HG03280 (cell line): ENCODE measurements at regions not wholly inside any gene's neighbourhood (a gene's known extent, or its start where the extent isn't known, plus 50 kb on each side); places are given as distances from the start of the nearest gene placed in this dataset.

Experiments used
- ATAC-seq: cut with Tn5 transposase; IDR thresholded peaks from one replicate; pipeline ENCODE4 v1.9.1; 2021; ENCODE audit warnings: mild to moderate bottlenecking, moderate library complexity; ENCODE audit not compliant: unreplicated experiment

DNA sequence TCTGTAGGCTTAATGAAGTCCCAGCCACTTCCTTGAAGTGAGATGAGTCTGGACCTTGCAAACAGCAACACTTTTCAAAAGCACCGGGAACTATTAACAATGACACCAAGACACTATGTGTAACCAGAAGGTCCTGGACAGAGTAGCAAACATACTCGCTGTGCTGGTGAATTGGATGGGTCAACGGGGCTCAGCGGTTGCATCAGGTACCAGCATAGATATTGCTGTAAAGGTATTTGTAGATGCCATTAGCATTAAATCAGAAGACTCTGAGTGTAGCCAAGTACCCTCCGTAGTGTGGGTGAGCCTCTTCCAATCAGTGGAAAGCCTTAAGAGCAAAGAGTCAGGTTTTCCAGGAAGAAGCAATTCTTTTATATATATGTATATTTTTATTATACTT is 140.5 kb downstream of the IRX2 start:
- ATAC-seq, result no peak

DNA sequence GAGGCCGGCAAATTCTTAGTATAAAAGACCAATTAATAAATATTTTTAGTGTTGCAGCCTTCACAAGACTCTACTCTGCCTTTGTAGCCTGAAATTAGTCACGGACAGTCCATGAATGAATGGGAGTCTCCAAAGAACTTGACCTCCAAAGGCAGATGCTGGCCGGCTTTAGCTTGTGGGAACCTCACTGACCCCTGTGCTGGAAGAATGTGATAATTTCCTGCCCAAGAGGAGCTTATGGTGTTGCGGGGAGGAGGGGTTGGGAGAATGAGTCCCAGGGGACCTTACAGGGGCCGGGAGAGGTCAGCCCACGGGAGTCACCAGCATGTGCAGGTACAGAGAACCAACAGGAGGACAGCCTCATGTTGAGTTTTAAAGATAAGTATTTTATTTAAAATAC is 143.1 kb downstream of the IRX2 start:
- ATAC-seq, result no peak

DNA sequence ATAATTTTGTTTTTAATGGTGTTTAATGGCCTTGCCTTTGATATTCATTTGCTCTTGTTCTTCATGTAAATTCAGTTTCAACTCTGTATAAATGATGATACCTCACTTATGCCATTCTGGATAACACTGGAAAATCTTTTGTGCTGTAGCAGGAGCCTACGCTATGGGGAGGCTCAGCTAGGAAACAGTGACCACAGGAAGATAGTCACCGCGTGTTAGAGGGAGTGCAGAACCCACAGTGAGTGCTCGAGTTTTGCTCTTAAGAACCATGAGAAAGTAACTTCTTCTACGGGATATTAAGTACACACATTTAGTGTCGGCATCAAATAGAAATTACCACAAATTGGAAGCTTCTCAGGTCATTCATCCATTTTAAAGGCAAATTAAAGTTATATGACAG is 143.9 kb downstream of the IRX2 start:
- ATAC-seq, result no peak

DNA sequence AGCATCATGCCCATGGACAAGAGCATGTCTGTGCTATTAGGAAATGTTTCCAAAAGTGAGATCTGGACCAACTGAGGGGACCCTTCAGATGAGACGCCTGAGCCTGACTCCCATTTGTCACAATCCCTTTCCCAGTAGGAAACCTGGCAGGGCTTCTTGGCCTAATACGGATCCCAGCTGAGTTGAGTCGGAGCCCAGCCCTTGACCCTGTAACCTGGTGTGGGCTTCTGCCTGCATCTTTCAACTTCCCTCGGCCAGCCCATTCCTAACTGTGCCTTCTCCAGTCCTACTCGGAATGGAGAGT is 148.3 kb downstream of the IRX2 start:
- ATAC-seq, result no peak

DNA sequence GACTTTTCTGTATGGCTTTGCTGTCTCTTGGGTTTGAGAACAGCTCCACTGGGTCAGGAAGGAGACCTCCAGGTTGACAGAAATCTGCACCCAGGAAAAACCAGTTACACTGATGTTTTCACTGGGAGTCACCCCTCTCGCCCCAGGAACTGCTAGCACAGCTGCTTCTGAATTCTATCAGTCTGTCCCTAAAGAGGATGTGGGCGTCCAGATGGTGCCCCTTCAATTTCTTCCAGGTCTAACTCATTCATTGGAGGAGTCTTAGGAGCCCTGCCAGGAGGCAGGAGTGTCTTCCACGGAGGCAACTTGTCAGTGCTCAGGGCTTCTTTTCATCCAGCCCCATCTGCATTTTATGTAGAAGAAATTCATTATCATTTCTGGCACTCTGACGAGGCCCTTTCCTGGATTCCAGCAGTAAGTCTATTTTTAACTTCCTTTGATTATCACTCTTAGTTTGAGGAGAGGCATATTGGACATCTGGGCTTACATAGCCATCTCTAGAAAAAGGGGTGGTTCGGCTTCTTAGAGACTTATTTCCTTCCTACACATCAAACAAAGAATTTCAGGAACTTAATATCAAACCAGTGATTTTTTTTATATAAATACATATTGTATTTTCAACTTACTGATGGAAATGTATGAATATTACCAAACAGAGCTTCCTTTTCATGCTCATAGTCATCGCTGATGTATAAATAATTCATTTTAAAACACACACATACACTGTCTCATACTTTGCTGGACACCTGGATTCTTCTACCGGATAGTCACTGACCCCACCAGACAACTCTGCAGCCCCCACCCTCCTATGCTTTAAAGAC is 148.8 kb downstream of the IRX2 start:
- ATAC-seq, result no peak

DNA sequence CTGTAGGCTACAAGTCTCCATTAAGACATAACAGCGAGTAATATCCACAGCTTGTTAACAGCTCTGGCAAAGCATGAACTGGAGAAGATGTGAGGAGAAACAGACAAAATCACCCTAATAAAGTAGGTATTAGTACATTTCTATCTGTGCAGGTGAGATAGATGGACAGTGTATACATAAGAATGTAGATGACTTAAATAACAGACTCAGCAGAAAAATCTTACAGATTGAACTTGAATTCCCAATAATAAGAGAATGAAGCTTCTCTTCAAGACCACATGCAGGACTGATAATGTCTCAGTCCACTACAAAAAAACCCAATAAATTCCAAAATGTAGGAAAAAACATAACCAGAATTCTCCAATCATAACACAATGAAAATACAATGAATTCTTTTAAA is 153.0 kb downstream of the IRX2 start:
- ATAC-seq, result no peak

DNA sequence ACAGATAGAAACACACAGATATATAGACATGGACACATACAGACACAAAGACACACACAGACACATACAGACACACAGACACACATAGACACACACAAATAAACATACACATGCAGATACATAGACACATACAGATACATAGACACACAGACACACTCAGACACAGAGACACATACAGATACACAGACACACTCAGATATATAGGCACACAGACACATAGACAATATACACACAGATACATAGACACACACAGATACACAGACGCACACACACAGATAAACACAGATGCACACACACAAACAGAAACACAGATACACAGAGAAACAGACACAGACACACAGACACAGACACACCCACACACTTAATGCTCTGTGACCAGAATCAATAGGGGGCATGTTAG is 156.8 kb downstream of the IRX2 start:
- ATAC-seq, result no peak

DNA sequence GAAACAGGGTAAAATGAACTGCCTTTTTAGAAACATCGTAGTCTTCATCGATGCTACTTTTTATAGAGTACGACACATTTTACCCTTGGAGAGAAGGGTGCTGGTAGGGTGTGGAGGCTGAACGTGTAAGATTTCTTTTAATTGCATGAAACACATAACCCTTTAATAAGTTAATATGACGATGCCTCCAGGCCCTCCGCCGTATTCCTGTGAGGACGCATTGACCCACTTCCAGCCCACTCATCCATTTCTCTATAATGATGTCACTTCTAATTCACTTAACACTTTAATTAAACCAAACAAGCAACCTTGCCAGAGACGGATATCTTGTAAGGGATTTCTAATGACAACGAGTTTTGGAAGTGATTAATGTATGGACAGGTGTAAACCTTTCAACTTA is 158.7 kb downstream of the IRX2 start:
- ATAC-seq, result no peak

DNA sequence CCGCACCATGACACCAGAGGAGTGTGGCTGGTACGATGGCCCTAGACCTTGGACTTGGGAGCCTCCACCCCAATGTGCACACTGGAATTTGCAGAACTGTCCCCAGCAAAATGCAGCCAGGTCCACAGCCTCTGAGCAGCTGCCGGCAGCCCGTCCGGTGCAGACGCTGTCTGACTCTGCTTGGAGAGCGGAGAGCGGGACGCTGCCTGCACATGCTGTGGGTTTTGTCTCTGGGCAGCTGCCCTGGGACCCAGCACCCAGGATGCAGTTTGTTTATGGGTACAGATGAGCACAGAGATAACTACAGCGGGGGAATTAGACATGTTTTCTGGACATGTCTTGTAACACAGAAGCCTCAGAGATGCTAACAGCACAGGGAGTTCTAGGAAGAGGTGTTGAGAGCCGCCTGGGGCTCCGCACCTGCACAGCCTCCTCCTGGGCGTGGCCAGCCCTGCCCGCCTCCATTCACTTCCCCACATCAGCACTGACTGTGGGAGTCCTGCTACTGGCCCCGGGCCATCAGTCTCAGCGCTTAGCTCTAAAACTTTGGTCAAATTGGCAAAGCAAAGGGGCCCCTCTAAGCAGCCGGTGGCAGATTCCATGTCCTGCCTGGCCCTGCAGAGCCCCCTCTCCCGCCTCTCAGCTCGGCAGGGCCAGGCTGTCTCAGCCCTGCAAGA is 159.6 kb downstream of the IRX2 start:
- no peak for ATAC-seq

DNA sequence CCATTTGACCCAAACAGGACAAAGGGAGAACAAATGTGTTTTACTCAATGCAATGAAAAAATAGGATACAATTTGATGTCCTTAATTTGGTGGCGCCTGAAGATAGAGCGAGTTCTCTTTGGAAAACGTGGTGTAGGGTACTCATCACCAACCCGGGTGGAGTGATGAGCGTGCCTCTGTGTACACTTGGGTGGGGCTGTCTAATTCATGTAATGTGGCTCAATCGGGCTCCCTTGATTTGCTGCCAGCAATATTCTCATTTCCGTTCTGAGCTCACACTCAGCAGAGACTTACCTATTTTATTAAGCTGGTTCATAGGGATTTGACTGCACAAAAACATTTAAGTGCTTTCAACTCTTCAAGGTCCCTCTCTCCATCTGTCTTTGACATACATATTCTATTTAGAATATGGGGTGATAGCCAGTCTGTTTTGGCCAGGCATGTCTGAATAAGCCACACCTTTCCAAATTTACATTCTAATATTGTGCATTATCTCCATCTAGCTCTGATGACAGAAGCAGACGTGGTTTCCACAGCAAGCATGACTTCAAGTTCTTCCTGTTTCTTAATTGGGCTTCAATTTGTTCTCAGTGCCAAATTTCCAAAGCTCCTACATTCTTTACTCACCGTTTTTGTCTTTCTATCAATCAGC is 162.5 kb downstream of the IRX2 start:
- no peak for ATAC-seq

DNA sequence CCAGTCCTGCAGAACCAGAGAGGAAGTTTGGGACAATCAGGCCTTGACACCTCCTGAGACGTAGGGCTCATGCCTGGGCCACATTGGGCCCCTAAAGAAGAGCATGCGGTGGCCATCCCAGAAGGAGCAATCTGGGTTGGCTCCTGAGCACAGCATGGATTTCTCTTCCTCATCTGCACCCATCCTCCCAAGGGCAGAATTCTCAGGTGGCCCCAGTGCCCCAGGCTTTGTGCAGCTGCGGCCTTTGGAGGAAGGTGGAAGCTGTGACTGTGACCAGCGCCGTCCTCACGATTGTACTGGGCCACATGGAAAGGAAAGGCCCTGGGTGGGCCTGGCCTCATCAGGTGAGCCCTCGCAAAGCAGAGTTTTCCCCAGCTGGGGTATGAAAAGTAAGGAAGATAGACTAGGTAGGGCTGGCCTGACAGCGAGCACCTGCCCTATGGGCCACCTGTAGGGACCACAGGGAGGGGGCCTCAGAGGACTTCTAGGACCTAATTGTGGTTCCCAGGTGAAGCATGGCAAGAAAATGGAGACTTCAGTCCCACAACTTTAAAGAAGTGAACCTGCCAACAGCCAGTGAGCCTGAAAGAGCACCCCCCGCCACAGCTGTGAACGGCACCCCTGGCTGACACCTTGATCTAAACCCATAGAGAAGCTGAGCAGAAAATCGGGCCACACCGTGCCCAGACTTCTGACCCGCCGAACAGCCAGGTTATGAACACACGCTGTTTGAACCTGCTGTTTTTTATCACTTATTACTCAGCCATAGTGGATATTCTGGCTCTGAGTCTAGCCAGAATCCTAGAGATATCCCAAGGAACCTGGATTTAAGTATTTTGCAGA is 164.1 kb downstream of the IRX2 start:
- ATAC-seq, result no peak

DNA sequence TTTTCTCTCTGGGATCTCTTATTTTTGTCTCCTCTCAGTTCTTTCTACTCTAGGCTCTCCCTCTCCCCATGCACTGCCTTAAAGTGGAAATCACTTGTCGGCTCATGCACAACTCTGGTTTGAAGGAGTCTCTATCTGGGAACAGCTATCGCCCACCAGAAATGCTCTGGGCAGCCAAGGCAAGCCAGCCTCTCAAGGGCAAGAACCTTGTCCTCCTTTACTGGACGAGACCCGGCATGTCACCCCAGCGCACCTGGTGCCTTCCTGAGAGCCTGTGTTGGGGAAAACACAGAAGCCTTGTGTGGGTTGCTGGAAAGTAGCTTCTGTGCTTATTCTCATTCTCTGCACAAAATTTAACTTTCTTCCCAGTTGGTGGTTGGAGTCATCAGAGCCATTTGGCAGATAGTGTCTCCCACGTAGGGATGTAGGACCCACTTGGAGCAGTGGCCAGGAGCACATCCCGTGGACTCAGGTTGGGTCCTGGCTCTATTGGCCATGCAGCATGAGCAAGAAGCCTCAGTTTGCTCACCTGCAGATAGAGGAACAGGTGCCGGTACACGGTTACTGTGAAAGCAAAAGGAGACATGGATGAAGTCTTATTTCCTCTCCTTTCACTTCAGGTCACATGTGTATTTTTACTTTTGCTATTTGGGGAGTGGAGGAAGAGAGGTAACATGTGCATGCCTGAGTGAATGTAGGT is 165.3 kb downstream of the IRX2 start:
- no peak for ATAC-seq

DNA sequence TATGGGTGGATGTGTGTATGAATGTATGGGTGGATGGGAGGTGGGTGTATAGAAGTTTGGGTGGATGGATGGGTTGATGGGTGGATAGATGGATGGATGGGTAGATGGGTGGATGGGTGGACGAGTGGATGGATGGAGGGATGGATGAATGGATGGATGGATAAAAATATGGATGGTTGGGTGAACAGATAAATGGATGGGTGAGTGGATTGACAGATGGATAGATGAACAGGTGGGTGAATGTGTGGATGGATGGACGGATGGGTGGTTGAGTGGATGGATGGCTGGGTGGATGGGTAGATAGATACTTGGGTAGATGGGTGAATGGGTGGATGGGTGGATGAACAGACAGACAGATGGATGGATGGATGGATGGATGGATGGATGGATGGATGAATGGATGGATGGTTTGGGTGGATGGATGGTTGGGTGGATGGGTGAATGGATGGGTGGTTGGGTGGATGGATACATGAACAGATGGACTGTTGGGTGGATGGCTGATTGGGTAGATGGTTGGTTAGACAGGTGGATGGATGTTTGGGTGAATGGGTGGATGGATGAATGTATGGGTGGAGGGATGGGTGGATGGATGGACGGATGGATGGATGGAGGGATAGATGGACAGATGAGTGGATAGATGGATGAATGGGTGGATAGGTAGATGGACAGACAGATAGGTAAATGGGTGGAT is 166.8 kb downstream of the IRX2 start:
- ATAC-seq, result no peak

DNA sequence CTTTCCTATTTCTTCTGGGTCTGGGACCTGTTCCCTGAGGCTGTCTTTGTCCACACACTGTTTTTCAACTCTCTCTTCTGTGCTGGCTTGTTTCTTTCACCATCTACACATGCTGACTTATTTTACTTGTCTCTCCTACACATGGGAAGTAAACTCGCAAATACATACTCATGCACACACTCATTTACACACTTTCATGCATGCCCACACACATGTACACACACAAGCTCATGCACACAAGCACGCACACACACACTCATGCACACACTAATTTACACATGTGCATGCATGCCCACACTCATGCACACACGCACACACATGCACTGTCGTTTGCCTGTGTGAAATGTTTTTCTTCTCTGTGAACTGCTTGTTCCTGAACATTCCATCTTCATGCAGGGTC is 169.0 kb downstream of the IRX2 start:
- no peak for ATAC-seq

DNA sequence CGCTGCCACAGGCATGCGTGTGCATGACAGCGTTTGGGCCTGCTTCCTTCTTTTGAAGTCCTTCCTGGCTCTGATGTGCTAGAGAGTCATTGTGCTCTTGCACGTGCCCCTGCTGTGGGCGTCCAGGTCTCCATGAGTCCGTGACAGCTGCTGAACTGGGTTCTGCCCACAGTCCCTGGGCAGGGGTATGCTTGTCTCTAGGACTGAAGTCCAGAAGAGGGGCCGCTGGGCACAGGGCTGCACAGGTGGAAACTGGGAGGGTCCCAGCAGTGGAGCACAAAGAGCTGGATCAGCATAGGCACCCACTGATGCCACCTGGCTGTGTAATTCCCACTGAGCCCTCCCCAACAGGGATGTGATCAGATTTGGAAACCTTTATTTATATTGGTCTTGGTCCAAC is 169.4 kb downstream of the IRX2 start:
- ATAC-seq, result no peak

DNA sequence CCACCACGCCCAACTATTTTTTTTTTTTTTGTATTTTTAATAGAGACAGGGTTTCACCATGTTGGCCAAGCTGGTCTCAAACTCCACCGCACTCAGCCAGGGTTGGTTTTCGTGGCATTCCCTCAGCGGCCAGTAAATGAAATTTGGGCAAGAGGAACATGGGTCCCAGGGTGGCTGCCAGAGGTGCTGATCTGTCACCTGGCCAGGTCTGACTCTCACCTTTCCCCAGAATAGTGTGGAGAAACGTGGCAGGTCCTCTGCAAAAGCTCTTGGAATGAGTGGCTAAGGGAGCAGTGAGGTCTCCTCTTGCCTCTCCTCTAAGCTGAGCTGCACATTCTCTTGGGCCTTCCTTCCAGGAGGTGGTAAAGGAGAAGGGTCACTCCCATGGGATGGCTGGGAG is 170.1 kb downstream of the IRX2 start:
- ATAC-seq, result no peak

DNA sequence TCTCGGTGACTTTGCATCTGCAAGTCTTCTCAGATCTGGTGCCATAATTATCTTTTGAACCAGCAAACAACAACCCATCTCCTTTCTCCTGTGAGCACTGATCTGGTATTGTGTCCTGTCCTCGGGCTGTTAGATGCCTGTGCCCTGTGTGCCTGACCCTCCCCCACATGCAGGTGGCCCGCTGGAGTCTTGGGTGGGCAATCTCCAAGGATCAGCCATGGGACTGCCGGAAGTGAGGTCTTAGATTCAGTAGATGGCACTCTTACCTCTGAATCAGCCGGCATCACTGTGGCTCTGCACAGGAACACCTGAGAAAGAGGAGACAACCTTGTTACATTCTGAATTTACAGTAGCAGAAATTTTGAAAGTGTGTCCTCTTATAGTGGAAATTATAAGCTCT is 172.4 kb downstream of the IRX2 start:
- no peak for ATAC-seq

DNA sequence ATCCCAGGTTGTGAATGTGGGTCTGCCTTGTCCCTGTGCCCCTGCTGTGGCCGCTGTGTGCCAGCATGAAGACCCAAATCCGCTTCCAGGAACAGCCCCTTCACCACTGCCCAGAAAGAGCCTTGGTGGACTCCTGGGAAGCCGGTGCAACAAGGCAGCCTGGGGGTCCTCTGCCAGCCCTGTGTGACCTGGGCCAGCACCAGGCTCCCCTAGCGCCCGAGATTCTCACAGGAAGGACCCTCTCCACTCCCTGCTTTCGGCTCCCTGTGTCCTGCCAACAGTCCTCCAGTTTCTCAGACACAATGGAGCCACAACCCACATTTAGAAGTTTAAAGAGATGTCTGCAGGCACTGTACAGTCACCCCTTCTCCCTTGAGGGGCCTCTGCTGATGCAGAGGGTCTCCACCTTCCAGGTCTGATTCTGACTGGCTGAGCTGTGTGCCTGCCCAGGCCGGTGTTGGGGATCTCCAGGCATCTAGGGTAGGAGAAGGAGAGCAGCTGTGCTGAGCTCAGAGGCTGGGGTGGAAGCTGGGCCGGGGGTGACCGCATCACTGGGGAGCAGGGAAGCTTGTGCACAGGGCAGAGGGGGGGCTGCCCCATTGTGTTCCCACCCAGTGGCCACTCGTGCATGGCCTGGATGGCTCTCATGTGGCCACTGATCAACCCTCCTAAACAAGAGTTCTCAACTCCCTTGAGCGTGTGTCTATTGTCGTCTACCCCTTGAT is 174.0 kb downstream of the IRX2 start:
- no peak for ATAC-seq

DNA sequence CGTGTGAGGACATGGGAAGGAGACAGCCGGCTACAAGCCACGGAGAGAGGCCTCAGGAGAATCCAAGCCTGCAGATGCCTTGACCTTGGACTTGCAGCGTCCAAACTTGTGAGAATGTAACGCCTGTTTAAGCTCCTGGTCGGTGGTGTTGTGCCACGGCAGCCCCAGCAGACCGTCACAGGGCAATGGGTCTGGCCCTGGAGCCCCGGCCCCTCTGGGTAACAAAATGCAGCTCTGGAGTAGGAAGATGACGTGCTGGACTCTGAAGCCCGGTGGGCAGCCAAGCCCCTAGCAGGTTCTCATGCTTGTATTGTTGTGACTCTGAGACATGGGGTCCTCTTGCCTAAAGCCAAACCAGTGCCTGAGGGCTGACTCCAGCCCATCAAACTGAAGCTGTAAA is 174.7 kb downstream of the IRX2 start:
- no peak for ATAC-seq

DNA sequence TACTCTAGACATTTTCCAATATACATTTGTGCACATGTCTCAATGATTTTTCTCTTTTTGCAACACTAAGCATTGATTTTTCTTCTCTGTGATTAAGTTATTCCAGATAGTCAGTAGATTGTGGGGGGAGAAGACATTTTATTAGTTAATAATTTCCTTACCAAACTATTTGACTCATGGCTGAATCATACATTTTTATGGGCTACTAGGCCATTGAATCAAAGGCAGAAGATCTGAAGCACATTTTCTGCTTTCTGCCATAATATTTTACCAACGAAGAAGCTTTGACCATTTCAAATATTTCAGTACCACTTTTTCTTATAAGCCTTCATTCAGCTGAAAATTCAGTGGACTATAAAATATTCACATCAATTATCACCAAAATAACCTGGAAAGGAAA is 175.6 kb downstream of the IRX2 start:
- ATAC-seq, result no peak
